Erythroblast (primary cell): ENCODE measurements at regions not wholly inside any gene's neighbourhood (a gene's known extent, or its start where the extent isn't known, plus 50 kb on each side); places are given as distances from the start of the nearest gene placed in this dataset.
"Not testable (repeated sequence)": the region's sequence is repeated elsewhere in the genome, so short reads cannot be mapped to it uniquely, and the experiment has no call there.

Experiments
- GATA1 ChIP-seq: IDR thresholded peaks from 2 replicates; pipeline ENCODE4 v1.6.1; 2011; ENCODE audit warnings: low read depth, mild to moderate bottlenecking, control low read depth, low read length, moderate library complexity
- POLR2A ChIP-seq: IDR thresholded peaks from 2 replicates; pipeline ENCODE4 v1.6.1; 2011; ENCODE audit warnings: mild to moderate bottlenecking, low read length

- not testable (repeated sequence) for TF ChIP-seq POLR2A, GATA1
These were observed 88.5 kb upstream of the MSH6 start for GRCh38 chr2:47694451-47694850.
